VCaP (cell line): ENCODE measurements at regions not wholly inside any gene's neighbourhood (a gene's known extent, or its start where the extent isn't known, plus 50 kb on each side); places are given as distances from the start of the nearest gene placed in this dataset.

ENCODE experiments used
- H3K27ac ChIP-seq: fragments of 450-650 bp; 2 replicates; pipeline ENCODE4 v1.5.1; 2017
- TF ChIP-seq, protein P1 (sequence below): fragments of 450-650 bp; conservative IDR thresholded peaks from 2 replicates; pipeline ENCODE4 v1.5.1; 2017; ENCODE audit warnings: mild to moderate bottlenecking, moderate library complexity

DNA sequence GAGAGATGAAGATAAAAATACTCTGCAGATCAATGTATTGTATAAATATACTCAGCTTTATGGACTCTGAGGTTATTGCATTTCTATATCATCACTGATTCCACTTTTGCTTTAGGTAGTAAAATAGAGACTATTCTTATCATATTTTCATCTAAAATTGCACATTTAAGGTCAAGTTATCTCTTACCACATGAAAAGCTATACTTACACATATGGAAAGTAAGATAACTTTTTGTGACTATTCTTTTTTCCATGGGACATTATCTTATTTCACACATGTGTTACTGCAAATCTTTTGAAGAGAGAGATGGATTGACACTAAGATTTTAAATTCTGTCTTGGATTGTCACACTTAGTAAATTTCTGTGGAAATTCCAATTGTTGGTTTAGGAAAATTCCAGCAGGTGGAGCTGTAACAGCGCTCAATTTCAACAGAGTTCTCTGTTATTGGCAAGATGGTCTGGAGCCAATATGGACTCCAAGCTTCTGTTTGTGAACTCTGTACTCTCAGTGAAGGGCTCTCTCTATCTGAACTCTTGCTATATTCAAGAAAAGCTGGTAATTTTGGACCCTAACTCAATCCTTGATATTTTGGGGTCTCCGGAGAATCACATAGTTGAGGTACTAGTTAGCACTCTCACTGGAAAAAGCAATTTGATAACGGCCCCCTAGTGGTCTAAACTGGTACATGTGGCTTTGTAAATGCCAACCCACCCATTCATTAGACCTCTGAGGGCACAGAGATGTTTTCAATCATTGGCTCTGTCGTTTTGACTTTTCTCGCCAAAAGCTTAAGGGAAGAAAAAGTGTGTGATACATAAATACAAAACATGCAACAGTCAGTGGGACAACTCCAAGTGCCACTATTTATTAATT, 429.7 kb downstream of the ETS1 start:
- no peak overlapping the region for H3K27ac ChIP-seq
- TF ChIP-seq, protein P1, sequence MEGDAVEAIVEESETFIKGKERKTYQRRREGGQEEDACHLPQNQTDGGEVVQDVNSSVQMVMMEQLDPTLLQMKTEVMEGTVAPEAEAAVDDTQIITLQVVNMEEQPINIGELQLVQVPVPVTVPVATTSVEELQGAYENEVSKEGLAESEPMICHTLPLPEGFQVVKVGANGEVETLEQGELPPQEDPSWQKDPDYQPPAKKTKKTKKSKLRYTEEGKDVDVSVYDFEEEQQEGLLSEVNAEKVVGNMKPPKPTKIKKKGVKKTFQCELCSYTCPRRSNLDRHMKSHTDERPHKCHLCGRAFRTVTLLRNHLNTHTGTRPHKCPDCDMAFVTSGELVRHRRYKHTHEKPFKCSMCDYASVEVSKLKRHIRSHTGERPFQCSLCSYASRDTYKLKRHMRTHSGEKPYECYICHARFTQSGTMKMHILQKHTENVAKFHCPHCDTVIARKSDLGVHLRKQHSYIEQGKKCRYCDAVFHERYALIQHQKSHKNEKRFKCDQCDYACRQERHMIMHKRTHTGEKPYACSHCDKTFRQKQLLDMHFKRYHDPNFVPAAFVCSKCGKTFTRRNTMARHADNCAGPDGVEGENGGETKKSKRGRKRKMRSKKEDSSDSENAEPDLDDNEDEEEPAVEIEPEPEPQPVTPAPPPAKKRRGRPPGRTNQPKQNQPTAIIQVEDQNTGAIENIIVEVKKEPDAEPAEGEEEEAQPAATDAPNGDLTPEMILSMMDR, result peak; percentile 95

DNA sequence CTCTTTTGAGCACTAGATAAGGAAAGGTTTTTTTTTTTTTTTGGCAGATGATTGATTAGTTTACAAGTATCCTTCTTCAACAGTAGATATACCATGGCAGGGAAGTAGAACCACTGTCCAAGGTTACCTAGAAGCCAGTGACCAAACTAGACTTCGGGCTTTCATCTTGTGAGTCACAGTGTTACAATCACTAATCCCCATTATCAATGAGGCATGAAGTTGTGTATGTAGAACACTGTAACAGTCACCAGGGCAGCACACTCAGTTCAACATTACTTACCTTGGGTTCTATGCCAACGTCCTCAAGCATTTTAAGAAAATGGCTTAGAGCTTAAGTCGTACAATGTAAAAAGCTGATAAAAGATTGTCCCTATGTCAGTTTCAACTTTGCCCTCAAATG, 430.9 kb downstream of the ETS1 start:
- no peak overlapping the region for H3K27ac ChIP-seq
- TF ChIP-seq, protein P1, result no peak

DNA sequence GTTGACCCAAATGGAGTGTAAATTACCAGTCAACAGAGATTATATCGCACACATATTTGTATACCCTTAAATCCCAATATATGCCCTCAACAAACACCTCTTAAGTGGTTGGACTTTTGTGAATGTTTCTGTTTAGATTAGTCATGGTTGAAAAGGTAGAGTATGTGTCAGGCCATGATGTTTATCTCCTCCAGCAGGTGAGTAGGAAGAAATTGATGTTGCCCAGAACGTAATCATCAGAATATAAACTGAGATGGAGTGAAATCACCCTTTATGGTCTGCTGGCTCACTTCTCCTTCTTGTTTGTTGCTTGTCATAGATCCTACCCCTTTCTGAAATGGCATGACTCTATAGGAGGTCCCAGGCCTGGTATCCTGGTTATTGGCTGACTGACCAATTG, 431.8 kb downstream of the ETS1 start:
- TF ChIP-seq, protein P1, result no peak
- H3K27ac ChIP-seq, result no peak overlapping the region

DNA sequence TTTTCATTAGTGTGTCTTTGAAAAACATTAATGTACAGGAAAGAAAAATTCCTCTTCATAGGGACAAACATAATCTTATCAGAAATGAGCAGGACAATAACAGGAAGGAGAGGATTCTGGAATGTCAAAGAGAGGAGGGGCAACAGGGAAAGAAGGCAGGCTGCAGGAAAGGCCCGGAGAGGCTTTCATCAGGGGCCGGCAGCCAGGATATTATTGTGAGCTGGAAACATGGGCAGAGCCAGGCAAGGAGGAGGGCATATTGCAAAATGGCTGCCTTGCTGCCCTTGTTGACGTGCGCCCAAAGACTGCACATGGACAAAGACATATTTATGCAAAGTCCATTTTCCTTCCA, 433.7 kb downstream of the ETS1 start:
- peak overlapping the region; percentile 10; the same call in 1 of the 2 replicates for H3K27ac ChIP-seq
- TF ChIP-seq, protein P1, result no peak

DNA sequence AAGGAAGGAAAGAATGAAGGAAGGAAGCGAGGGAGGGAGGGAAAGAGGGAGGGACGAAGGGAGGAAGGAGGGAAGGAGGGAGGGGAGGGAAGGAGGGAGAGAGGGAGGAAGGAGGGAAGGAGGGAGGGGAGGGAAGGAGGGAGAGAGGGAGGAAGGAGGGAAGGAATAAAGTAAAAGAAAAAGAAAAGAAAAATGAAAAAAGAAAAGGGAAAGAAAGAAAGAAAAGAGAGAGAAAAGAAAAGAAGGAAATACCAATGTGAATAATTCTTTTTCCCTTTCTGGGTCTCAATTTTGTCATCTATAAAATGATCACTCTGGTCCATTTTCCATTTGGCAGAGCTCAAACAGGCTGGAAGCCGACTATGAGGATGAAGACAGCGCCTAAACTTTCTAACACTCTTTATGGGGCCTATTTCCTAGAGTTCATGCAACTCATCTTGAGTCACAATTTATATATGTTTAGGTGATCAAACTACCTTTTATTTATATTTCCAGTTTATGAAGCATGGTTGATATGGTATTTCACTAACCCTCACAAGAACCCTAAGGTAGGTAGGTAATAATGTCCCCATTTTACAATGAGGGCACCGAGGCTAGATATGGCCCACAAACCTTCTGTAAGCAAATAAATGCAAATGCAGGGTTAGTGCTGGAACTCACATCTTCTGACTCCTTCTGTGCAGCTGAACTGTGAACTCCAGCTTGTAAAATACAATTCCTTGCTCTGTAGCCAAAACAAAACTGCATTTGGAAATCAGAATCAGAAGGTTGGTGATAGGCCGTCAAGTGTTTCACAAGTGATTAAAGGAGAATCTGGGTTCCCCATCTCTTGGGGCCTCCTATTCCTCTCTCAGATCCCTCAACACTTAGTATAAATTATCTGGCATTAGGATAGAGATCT, 434.3 kb downstream of the ETS1 start:
- TF ChIP-seq, protein P1, result no peak
- H3K27ac ChIP-seq, result peak overlapping the region; percentile 10; the same call in 1 of the 2 replicates

DNA sequence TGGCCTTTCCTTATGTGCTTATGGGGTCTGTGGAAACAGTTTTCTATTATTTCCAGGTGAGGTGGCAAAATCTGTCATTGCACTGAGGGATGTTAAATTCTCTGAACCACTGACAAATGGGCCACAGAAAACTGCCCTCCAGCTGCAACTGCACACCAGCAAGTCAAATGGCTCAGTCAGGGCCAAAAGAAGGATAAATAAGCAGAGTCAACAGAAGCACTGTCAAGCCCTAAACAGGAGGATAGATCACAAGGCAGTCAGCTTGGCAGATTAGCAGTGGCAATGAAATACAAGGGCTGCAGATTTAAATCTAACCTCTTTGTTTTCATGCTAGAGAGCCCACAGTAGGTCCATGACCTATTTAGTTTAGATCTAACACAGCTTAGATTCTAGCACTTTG, 435.6 kb downstream of the ETS1 start:
- H3K27ac ChIP-seq, result no peak overlapping the region
- TF ChIP-seq, protein P1, result no peak

DNA sequence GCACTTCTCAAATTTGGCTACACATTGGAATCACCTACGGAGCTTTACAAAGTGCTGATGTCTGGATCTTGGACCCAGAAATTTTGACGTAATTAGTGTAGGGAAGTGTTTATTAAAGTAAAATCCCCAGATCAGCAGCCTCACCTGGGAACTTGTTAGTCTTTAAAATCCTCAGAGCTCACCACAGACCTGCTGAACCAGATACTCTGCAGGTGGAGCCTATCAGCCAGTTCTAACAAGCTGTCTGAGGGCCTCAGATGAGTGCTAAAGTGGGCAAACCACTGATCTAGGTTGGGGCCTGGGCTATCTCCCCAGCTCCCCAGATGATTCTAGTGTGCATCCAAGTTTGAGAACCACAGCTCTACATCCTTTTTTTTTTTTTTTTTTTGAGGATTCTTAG, 436.0 kb downstream of the ETS1 start:
- no peak overlapping the region for H3K27ac ChIP-seq

More for the DNA sequence above, 436.0 kb downstream of the ETS1 start:
- TF ChIP-seq, protein P1, result no peak
